ENCODE measurements at regions not wholly inside any gene's neighbourhood (a gene's known extent, or its start where the extent isn't known, plus 50 kb on each side); places are given as distances from the start of the nearest gene placed in this dataset.
A peak's percentile ranks its signal among the peaks of the same experiment; 100 is the strongest.

DNA sequence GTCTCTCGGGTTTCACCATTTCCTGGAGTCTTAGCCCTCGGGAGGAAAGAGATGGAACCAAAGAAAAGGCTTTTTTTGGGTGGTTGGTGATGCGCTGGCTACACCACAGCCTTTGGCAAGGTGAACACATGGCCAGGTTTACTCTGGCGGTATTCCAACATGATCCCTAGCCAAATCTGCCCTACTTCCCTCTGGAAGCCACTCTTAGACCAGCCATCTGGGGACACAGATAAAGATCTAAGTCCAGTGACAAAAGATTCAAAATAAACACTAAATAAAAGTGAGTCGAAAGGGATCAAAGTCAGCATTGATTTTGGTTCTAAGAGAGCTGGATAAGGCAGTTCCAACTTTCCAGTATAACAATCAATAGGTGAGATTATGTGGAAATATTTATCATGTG is 694.5 kb downstream of the VRK1 start:
- H3K27ac Mint-ChIP-seq: no peak overlapping the region
- ATAC-seq: no peak
- DNase-seq: no peak
- H3K27me3 Mint-ChIP-seq (ENCODE audit: low read depth): no peaks in the 10 kb centered on the region
- CTCF ChIA-PET: no interaction called here
- no peak overlapping the region for H3K4me3 Mint-ChIP-seq
- POLR2A ChIA-PET: no interaction called here
- peaks cover 4% of the 10 kb centered on the region for H3K36me3 Mint-ChIP-seq (ENCODE audit: low read depth)
- H3K9me3 Mint-ChIP-seq (ENCODE audit: insufficient read depth): peaks cover 17% of the 10 kb centered on the region
- H3K4me1 Mint-ChIP-seq (ENCODE audit: low read depth): peaks cover 5% of the 10 kb centered on the region

DNA sequence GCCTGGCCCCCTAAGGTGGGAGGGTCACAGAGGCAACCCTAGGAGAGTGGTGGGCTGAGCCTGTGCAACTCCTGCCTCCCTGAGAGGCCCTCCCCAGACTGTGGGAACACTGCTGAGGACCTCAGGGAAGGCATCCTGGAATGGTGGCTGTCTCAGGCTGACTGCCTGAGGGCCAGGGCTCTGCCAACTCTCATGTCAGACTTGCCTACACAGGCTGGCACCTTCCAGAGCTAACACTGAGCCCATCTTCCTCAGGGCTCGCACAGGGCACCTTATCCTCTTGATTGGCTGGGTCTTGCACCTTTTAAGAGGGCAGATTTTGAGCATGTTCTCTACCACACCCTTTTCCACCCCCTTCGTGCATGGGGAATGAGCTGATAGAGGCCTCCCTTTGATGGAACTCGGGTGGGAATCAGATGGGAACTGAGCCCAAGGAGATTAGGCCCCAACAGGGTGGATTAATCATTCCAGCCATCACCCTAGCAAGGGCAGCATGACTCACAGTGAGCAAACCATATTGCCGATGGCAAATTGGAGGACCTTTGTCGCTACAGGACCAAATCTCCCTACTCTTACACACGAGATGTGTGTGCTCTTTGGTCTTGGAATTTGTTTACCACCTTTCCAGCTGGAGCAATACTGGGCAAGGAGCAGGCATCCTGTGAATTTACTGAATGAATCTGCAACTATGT is 702.8 kb downstream of the VRK1 start:
- Mint-ChIP-seq H3K9me3 (ENCODE audit: insufficient read depth) (no peaks in the 10 kb centered on the region), H3K4me1 (ENCODE audit: low read depth) (no peaks in the 10 kb centered on the region), H3K27me3 (ENCODE audit: low read depth) (peaks cover 2% of the 10 kb centered on the region), H3K4me3 (no peak overlapping the region), H3K36me3 (ENCODE audit: low read depth) (no peaks in the 10 kb centered on the region), H3K27ac (no peak overlapping the region)
- ATAC-seq (no peak), DNase-seq (no peak)
- ChIA-PET POLR2A (no interaction called here), CTCF (interaction anchor here (0.7 kb wide), 1 partner anchor 832 kb away, joined by 3 read pairs; no protein-coding TSS in a partner anchor)

DNA sequence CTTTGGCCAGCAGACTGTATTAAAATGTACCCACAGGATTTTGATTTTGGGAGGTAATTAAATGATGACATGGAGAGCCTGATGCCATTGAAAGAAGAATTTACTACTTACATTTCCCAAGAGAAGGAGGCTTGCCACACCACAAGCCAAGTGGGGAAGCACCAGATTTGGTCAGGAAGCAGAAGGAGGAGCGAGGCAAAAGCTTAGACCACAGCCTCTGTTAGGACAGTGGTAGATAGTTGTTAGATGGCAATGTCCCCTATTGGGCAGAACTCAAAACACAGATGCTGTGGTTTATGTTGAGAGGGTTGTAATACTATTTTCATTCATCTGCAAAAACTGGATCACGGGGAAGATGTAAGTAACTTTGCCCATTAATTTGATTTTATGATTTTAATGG is 709.4 kb downstream of the VRK1 start:
- Mint-ChIP-seq H3K27ac (no peak overlapping the region), H3K36me3 (ENCODE audit: low read depth) (peaks cover 15% of the 10 kb centered on the region), H3K4me1 (ENCODE audit: low read depth) (peaks cover 3% of the 10 kb centered on the region), H3K9me3 (ENCODE audit: insufficient read depth) (peaks cover 5% of the 10 kb centered on the region), H3K4me3 (no peak overlapping the region), H3K27me3 (ENCODE audit: low read depth) (no peaks in the 10 kb centered on the region)
- POLR2A ChIA-PET: no interaction called here
- CTCF ChIA-PET: no interaction called here
- no peak for ATAC-seq
- DNase-seq: no peak

DNA sequence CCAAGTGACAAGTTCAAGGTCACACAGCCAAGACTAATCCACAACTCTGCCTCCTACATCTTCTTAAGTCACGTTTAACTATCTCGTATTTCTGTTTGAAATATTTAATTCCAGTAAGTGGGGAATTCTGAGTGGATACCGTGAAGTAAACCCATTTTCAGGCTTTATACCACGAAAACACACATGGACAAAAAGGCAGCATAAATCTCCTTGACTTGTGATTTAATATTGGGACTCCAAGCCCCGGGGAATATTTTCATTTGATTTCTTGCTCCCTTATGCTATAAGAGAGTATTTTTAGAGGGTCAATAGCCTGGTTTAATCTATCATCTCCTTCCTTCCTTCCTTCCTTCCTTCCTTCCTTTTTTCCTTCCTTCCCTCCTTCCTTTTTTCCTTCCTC is 716.7 kb downstream of the VRK1 start:
- no peak for ATAC-seq
- Mint-ChIP-seq H3K4me3 (no peak overlapping the region), H3K9me3 (ENCODE audit: insufficient read depth) (peaks cover 5% of the 10 kb centered on the region), H3K36me3 (ENCODE audit: low read depth) (no peaks in the 10 kb centered on the region), H3K27me3 (ENCODE audit: low read depth) (no peaks in the 10 kb centered on the region), H3K4me1 (ENCODE audit: low read depth) (peaks cover 5% of the 10 kb centered on the region), H3K27ac (no peak overlapping the region)
- no peak for DNase-seq
- ChIA-PET POLR2A (no interaction called here), CTCF (no interaction called here)

DNA sequence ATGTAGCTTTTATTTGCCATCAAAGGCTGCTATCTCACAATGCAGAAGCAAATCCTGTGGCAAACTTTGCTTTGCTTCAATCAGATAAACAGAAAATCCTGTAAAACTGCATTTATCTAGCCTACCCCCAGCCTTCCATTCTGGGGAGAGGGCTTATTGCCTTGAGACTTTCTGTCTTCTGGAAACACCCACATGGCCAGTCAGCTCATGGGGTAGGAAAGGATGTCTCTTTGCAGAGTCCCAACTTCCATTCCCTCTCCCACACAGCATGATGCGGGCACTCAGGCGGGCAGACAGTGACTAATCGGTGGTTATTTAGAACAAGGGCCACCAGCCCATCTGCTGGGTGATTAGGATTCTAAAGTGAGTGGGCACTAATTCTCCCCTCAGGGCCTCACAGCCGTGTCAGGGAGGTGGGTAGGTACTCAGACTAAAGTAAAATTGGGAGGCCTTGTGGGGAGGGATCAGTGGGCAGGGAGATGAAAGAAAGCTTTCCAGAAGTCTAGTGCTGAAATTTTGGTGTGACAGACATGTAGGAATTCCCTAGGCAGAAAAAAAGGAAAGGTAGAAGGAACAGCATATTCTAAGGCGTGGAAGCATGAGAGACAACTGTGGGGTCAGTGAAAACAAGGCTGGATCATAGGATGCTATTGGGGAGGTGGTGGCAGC is 720.5 kb downstream of the VRK1 start:
- no peak for DNase-seq
- Mint-ChIP-seq H3K4me3 (no peak overlapping the region), H3K27ac (no peak overlapping the region), H3K4me1 (ENCODE audit: low read depth) (peaks cover 5% of the 10 kb centered on the region), H3K36me3 (ENCODE audit: low read depth) (no peaks in the 10 kb centered on the region), H3K27me3 (ENCODE audit: low read depth) (no peaks in the 10 kb centered on the region), H3K9me3 (ENCODE audit: insufficient read depth) (no peaks in the 10 kb centered on the region)
- ChIA-PET POLR2A (no interaction called here), CTCF (no interaction called here)
- no peak for ATAC-seq

DNA sequence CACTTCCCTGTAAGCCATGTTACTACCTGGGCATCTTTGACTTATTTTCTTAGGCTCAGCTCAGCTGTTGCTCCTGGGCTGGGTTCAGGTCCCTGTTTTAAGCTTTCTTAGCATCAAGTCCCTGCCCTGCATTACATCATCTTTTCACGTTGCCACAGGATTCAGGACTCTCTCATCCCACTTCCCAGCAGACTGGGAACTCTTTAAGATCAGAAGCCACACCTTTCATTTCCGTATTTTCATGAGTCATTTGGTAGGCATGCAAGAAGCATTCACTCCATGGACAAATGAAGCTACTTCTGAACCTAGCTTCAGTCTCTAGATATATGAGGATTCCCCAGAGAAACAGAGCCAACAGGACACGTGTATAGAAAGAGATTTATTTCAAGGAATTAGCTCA is 726.8 kb downstream of the VRK1 start:
- peak overlapping the region; percentile 9 for H3K27ac Mint-ChIP-seq
- ATAC-seq (no peak), DNase-seq (no peak)
- H3K36me3 Mint-ChIP-seq (ENCODE audit: low read depth): no peaks in the 10 kb centered on the region
- H3K4me1 Mint-ChIP-seq (ENCODE audit: low read depth): peaks cover 20% of the 10 kb centered on the region
- ChIA-PET CTCF (no interaction called here), POLR2A (no interaction called here)
- H3K27me3 Mint-ChIP-seq (ENCODE audit: low read depth): peaks cover 7% of the 10 kb centered on the region
- no peaks in the 10 kb centered on the region for H3K9me3 Mint-ChIP-seq (ENCODE audit: insufficient read depth)
- H3K4me3 Mint-ChIP-seq: no peak overlapping the region

DNA sequence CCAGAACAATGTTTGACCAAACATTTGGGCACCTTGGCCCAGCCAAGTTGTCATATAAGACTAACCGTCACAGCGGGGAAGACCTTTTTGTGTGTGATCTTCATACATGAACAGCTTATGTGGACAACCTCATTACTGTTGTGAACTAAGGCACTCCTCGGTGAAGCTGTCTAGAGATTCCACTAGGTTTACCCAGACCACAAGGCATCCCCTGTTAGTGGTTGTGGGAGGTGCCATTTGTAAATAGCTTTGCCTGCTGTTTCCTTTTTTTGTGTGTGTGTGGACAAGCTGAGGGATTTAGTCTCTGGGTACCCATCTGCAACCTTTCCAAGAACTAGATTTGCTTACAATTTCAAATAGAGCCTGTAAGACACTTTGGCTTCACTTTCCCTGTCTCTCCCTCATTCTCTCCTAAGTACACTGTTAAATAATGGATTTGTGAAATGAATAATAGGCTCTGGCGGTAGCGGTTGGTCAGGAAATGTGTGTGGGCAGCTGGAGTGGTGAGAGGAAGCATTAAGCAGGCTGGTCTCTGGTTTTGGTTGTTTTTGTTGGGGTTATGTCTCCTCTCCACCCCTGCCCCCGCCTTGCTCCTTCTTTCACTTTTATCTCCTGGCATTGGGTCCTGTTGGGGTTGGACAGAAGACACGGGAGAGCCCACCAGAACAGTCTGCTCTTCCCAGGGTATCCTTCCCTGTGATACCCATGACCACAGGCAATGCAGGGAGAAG is 727.6 kb downstream of the VRK1 start:
- ChIA-PET POLR2A (no interaction called here), CTCF (interaction anchor here (1.0 kb wide), 1 partner anchor 274 kb away, joined by 3 read pairs; no protein-coding TSS in a partner anchor)
- ATAC-seq (no peak), DNase-seq (peak; percentile 24)
- H3K9me3 Mint-ChIP-seq (ENCODE audit: insufficient read depth): no peaks in the 10 kb centered on the region
- H3K4me3 Mint-ChIP-seq: peak overlapping the region; percentile 65
- H3K27ac Mint-ChIP-seq: peak overlapping the region; percentile 56
- H3K27me3 Mint-ChIP-seq (ENCODE audit: low read depth): peaks cover 7% of the 10 kb centered on the region
- peaks cover 20% of the 10 kb centered on the region for H3K4me1 Mint-ChIP-seq (ENCODE audit: low read depth)
- no peaks in the 10 kb centered on the region for H3K36me3 Mint-ChIP-seq (ENCODE audit: low read depth)

DNA sequence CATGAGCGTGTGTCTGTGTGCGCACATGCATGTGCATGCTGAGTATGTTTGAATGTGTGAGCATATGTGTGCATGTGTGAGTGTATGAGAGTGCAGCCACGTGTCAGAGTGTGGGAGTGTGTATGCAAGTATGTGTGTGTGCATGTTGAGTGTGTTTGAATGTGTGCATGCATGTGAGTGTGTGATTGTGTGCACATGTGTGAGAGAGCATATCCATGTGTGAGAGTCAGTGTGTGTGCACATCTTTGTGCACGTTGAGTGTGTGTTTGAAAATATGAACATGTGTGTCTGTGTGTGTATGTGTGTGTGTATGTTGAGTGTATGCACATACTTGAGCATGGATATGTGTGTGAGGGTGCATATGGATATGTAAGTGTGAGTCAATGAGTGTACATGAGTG is 730.8 kb downstream of the VRK1 start:
- Mint-ChIP-seq H3K9me3 (ENCODE audit: insufficient read depth) (no peaks in the 10 kb centered on the region), H3K27me3 (ENCODE audit: low read depth) (peaks cover 7% of the 10 kb centered on the region), H3K4me1 (ENCODE audit: low read depth) (peaks cover 20% of the 10 kb centered on the region), H3K27ac (no peak overlapping the region), H3K36me3 (ENCODE audit: low read depth) (no peaks in the 10 kb centered on the region), H3K4me3 (no peak overlapping the region)
- ChIA-PET CTCF (no interaction called here), POLR2A (no interaction called here)
- ATAC-seq (no peak), DNase-seq (no peak)

DNA sequence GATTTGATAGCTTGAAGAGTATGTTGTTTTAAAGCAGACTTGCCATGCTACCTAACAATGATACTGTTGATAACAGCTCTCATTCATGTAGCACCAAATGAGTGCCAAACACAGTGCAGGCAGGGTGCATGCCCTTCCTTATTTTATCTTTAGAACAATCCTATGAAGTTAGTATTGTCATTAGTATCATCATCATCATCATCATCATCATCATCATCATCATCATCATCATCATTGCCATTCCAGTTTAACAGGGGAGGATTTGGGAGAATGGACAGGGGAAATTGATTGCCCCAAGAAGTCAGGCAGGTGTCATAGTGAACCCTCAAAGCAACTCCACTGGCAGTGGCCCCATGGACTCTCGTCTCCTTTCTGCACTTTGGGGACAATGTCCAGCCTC is 734.9 kb downstream of the VRK1 start:
- H3K27me3 Mint-ChIP-seq (ENCODE audit: low read depth): peaks cover 7% of the 10 kb centered on the region
- DNase-seq: no peak
- no peaks in the 10 kb centered on the region for H3K9me3 Mint-ChIP-seq (ENCODE audit: insufficient read depth)
- no peak overlapping the region for H3K27ac Mint-ChIP-seq
- no peaks in the 10 kb centered on the region for H3K4me1 Mint-ChIP-seq (ENCODE audit: low read depth)
- no peak for ATAC-seq
- no peaks in the 10 kb centered on the region for H3K36me3 Mint-ChIP-seq (ENCODE audit: low read depth)
- ChIA-PET CTCF (no interaction called here), POLR2A (no interaction called here)
- H3K4me3 Mint-ChIP-seq: no peak overlapping the region

DNA sequence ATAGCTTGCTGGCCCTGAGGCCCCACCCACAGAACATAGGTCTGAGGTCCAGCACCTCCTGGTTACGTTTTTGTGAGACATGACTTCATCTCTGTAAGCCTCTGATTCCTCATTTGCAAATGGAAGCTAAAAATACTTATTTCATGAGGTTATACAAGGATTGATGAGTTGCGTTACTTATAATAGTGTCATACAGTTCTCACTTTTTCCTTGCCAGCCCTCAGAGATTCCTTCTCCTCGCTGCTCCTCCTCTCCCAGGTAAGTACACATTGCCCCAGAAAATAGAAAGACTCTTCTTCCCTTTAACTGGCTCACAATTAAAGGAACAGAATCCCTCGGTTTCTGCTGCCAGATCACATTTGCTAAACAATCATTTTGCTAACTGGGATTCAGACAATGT is 739.2 kb downstream of the VRK1 start:
- Mint-ChIP-seq H3K27ac (no peak overlapping the region), H3K9me3 (ENCODE audit: insufficient read depth) (no peaks in the 10 kb centered on the region), H3K36me3 (ENCODE audit: low read depth) (no peaks in the 10 kb centered on the region), H3K4me1 (ENCODE audit: low read depth) (no peaks in the 10 kb centered on the region), H3K4me3 (no peak overlapping the region), H3K27me3 (ENCODE audit: low read depth) (no peaks in the 10 kb centered on the region)
- ATAC-seq (no peak), DNase-seq (no peak)
- CTCF ChIA-PET: no interaction called here
- POLR2A ChIA-PET: interaction anchor here (0.5 kb wide), 1 partner anchor 40 kb away, joined by 4 read pairs; no protein-coding TSS in a partner anchor

DNA sequence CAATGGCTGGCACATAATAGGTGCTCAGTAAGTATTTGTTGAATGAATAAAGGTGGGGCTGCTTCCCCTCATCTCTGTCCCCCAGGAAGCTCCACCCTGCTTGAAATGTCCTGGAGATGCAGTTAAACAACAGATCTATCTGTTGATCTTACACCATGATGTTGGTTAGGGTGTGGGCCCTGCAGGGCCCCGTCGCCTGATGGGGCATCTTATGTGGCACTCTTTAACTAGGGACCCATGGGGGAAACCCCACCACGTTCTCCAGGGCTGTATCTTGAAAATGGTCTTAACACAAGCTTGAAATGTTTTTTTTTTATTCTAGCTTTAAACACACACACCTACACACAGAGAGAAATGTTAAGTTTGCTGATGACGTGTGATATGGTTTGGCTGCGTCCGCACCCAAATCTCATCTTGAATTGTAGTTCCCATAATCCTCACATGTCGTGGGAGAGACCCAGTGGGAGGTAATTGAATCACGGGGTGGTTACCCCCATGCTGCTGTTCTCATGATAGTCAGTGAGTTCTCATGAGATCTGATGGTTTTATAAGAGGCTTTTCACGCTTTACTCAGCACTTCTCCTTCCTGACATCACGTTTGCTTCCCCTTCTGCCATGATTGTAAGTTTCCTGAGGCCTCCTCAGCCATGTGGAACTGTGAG is 741.7 kb downstream of the VRK1 start:
- ATAC-seq (no peak), DNase-seq (no peak)
- no peaks in the 10 kb centered on the region for H3K9me3 Mint-ChIP-seq (ENCODE audit: insufficient read depth)
- no peaks in the 10 kb centered on the region for H3K36me3 Mint-ChIP-seq (ENCODE audit: low read depth)
- CTCF ChIA-PET: no interaction called here
- no peak overlapping the region for H3K27ac Mint-ChIP-seq
- H3K4me1 Mint-ChIP-seq (ENCODE audit: low read depth): peaks cover 10% of the 10 kb centered on the region
- POLR2A ChIA-PET: no interaction called here
- no peaks in the 10 kb centered on the region for H3K27me3 Mint-ChIP-seq (ENCODE audit: low read depth)
- no peak overlapping the region for H3K4me3 Mint-ChIP-seq

DNA sequence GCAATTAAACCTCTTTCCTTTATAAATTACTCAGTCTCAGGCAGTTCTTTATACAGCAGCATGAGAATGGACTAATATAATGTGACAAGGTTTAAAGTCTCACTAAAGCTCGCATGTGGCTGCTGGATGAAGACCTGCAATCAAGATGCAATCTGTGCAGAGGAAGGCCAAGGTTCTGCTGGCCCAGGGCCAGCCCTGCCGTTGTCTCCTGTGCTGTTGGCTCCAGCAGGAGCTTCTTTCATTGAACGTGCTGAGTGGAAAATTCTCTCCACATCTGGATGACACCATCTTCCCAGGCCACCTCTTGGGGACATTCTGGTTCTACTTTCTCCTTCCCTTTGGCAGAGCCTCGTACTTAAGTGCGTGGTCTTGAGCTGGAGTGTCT is 742.2 kb downstream of the VRK1 start:
- no peaks in the 10 kb centered on the region for H3K27me3 Mint-ChIP-seq (ENCODE audit: low read depth)
- ChIA-PET CTCF (no interaction called here), POLR2A (no interaction called here)
- H3K4me3 Mint-ChIP-seq: no peak overlapping the region
- H3K4me1 Mint-ChIP-seq (ENCODE audit: low read depth): peaks cover 15% of the 10 kb centered on the region
- ATAC-seq: no peak
- no peaks in the 10 kb centered on the region for H3K36me3 Mint-ChIP-seq (ENCODE audit: low read depth)
- H3K9me3 Mint-ChIP-seq (ENCODE audit: insufficient read depth): no peaks in the 10 kb centered on the region
- no peak overlapping the region for H3K27ac Mint-ChIP-seq
- DNase-seq: no peak

All from activated CD8-positive, alpha-beta T cell treated with anti-CD3 and anti-CD28 coated beads, Interleukin-2, amount 10 ng/mL, durations not matched to agents 7 days and 5 days (primary cell).